ENCODE measurements at regions not wholly inside any gene's neighbourhood (a gene's known extent, or its start where the extent isn't known, plus 50 kb on each side); places are given as distances from the start of the nearest gene placed in this dataset.
"Not testable (repeated sequence)": the region's sequence is repeated elsewhere in the genome, so short reads cannot be mapped to it uniquely, and the experiment has no call there.

DNA sequence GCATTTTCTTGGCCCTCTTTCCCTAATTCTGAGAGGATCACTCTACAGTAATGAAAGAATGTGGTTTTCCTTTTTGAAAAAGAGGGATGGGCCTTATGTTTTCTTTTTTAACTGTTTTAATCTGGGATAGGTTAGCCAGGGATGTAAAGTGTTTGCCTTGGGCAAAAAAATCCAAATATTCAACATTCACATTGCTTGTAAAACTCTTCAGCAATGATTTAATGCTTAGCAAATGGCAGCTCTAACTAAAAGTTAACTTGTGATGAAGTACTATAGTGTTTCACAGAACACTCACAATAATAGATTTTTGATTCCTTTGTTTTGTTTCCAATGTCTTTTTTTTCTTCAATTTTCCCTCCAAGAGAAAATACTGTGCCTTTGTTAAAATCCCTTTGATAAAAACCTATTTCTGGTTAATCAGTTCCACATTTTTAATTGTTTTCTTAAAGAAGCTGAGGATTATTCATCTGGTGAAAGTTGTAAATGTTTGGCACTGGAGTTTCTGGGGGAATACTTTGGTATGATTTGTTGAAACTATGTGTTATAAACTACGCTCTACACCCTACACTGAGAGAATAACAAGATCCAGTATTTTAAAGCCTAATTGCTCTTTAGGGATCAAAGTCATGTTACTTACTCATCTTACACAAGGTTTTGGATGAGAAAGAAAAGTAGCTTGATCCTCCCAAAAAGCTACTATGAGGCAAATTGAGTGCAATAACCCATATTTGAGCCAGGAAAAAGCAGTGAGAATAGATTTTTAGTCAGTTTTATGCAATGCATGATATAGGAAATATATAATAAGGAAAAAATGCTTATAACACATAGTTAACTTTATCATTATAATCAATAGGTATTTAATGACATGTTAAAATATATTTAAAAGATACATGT, 335.8 kb downstream of the EPHA7 start:
- no peak for DNase-seq (ENCODE audit: low spot score)

DNA sequence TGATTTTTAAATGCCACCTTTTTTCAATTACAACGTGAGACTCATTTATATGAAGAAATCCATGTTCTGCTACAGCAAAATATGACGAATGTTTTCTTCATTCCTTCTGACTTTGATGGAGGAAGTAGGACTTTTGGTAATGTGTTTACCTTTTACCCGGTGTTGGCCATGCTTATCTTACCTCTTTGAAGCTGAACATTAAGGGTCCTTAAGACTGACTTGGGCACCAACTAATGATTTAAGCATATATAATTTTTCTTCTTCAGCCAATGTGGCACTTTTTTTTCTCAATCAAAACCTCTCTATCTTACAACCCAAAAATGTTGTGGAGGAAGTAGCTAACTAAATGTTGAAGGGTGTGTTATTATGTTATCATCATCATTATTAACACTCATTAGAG, 337.5 kb downstream of the EPHA7 start:
- DNase-seq (ENCODE audit: low spot score) = no peak

DNA sequence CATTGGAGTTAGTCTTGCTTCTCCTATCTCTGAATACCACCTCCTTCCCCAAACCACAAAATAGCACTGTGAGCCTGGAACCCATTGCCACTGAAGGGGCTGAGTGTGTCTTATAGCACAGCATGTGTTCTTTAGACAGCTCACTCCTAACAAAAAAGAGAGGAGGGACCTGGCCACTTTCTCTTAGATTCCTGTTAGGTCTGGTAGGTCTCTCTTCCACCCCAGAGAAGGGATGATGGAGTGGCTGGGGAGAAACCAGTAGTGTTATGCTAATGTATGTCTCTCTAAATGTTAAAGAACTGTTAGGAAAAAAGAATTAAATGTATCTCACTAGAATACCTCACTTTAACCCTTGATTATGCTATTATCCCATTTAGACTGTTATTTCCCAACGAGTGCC, 340.3 kb downstream of the EPHA7 start:
- no peak for DNase-seq (ENCODE audit: low spot score)

DNA sequence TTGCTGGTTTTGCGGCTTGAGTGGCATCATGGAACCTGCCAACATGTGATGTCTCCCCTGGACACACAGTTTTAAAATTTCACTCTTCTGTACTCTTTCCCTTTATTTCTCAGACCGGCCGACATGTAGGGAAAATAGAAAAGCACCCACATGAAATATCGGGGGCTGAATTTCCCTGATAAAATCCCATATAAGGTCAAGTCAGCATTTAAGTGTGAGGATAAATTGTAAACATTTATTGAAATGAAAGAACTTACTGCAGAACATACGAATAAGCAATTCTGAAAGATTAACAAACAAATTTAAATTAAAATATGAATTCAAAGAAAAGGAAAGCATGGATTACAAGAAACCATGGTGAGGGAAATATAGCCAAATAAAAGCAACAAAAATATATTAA, 345.5 kb downstream of the EPHA7 start:
- no peak for DNase-seq (ENCODE audit: low spot score)

DNA sequence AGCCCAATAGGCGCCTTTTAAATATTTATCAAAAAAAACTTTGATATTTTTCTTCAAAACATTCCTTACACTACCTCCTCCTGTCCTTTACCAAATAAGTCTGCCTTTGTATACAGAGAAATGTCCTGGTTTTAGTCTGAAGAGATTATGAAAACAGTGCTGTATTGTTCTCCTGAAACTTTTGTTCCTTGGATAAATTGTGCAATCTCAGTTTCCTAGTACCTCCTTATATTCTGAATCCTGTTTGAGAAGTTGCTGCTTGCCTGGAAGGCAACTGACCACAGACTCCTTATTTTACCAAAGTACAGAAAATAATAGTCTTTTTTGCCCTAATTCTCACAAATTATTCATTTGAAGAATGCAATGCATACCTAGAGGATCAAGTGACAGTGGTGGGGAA, 349.5 kb downstream of the EPHA7 start:
- no peak for DNase-seq (ENCODE audit: low spot score)

DNA sequence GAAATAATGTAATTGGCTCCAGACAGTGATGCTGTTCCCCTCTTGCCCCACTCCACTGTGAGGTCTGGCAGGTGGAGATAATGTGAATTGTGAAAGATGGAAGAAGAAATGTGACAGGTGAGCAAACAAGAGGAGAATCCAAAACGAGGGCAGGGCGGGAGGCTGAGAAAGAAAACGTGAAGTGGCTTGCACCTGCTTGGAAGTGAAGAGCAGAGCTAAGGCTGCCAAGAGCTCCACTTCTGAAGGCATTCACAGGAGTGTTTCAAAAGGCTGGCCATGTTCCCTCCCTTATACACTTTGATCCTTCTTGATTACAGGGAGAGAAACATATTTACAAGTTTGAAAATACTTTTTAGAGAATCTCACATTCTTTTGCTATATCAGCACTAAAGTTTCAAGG, 359.4 kb downstream of the EPHA7 start:
- no peak for DNase-seq (ENCODE audit: low spot score)

DNA sequence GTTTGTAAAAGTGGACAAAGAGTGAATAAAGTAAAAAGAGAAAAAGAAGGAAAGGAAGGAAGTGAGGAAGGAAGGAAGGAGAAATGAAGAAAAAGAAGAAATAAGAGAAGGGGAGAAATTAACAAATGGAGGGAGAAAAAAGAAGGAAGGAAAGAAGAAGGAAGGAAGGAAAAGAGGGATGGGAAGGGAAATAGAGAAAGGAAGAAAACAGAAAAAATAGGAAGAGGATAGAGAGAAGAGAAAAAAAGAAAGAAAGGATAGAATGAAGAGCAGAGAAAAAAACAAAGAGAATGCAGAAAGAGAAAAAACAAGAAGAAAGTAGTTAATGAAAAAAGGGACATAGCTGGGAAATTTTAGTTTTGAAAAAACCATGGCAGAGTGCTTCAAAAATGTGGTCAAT, 361.8 kb downstream of the EPHA7 start:
- no peak for DNase-seq (ENCODE audit: low spot score)

DNA sequence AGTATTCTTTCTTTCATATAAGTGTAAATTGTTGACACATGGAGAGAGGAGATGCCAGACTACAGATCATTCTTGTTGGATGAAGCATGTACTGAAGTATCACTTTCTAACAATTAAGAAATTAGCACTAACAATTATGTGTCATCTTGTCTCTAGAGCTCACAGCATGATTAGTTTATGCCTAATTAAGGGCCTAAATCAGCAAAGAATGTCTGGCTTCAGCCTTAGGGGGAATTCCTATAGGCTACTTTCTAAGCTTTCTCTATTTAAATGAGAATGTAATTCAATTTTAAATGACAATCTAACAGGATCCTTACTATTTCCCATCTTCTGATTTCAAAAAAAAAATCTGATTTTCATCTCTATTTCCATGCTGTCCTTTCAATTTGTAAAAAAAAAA, 371.0 kb downstream of the EPHA7 start:
- no peak for DNase-seq (ENCODE audit: low spot score)

DNA sequence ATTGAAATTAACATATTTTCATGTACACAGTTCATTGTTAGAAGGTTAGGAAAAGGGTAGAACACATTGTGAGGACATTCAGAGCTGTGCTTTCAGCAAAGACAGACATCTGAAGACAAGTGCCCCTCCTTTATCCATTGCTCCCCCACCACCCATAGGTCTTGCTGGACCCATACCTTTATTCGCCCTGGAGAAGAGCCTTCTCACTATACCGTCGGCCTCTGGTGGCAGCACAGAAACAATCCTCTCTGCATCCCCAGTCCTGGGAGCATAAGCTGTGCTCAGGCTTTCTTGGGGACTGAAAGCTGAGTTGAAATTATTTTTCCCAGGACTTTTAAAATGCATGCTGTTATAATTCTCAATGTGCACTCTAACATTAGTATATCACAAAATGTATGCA, 372.3 kb downstream of the EPHA7 start:
- no peak for DNase-seq (ENCODE audit: low spot score)

DNA sequence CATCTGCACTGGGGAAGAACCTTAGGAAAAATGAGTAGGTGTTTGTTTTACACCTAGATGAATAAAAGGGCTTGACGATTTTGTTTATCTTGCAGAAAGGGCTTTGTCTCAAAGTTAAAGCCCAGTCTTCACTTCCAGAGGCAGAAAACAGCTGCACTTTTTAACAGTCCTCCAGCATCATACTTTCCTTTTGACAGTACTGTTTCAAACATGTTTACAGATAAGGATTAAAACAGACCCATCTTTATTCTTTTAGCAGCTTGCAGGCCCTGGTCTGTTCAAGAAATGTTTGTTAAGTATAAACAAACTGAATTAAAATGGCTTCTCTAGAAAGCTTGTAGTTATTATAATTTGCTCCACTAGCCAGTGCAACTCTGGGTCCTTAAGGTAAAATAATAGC, 374.2 kb downstream of the EPHA7 start:
- no peak for DNase-seq (ENCODE audit: low spot score)

DNA sequence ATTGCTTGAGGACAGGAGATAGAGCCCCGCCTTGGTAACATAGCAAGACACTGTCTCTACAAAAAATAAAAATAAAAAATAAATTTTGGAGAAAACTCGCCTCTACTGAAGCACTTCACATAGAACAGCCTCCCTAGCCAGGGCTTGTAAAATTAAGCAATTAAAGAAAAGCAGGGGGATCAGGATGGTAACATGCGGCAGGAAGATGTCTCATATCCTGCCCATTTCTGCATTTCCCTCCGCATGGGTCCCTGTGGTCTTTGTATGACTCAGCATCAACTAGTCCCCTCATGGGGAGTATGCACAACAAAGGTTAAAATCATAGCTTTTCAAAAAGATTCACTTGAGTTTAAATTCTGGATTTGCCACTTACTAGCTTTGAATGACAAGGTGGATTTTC, 379.0 kb downstream of the EPHA7 start:
- no peak for DNase-seq (ENCODE audit: low spot score)

DNA sequence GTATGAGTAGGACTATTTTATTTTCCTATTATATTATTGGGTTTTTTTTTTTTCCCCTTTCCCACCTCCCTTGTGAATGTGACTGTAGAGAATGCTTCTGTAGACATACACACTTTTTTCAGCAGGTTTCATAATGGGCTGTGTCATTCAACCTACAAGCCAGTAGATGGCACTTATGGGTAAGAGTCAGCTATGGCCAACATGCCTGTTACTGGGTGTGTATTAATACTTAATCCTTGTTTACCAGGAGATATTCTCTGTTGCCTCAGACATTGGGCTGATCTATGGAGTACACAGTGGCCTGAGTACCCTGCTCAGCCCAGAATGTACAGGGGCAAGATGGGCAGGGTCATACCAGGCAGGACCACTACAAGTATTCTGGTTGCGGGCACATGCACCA, 382.5 kb downstream of the EPHA7 start:
- no peak for DNase-seq (ENCODE audit: low spot score)

DNA sequence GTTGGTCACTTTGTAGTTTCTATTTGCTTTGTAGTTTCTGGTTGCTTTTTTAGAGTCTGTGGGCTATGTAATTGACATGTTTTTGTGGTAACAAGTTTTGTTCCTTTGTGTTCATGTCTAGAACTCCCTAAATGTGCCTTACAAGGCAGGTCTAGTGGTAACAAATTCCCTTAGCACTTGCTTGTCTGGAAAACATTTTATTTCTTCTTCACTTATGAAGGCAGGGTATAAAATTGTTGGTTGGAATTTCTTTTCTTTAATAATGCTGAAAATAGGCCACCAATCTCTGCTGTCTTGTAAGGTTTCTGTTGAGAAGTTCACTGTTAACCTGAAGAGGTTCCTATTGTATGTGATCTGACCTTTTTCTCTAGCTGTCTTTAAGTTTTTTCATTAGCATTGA, 383.6 kb downstream of the EPHA7 start:
- no peak for DNase-seq (ENCODE audit: low spot score)

DNA sequence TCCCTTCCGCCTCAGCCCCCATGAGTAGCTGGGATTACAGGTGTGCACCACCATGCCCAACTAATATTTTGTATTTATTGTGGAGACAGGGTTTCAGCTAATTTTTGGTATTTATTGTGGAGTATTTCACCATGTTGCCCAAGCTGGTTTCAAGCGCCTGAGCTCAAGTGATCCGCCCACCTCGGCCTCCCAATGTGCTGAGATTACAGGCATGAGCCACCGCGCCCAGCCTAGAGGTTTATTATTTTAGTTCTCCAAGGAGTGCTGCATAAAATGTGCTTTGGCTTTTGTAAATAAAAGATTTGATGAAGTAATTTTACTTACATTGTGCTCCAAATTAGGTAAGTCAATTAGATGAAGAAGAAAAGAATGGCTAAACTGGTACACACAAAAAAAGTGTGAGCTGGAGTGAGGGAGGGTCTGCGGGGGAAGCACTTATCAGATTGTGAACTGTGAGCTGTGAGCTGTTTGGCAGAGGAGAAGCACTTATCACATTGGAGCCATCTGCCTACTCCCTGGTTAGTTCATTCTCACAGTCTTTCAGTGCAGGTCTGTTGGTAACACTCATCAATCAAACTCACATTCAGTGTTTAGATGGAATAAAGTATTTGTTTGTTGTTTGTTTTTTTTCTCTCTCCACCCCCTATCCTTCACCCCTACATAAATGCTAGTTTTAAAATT, 398.0 kb downstream of the EPHA7 start:
- no peak for DNase-seq (ENCODE audit: low spot score)

DNA sequence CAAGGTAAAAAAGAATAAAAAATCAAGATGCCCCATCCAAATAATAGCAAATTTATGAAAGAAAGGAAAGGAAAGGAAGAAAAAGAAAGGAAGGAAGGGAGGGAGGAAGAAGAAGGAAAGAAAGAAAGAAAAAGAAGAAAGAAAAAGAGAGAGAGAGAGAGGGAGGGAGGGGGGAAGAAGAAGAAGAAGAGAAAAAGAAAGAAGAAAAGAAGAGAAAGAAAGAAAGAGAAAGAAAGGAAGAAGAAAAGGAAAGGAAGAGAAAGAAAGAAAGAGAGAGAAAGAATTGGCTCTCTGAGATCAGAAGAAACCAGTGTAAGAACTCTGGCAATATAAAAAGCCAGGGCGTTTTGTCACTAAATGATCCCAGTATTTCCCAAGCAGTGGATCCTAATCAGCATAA, 401.7 kb downstream of the EPHA7 start:
- DNase-seq (ENCODE audit: low spot score) = no peak

DNA sequence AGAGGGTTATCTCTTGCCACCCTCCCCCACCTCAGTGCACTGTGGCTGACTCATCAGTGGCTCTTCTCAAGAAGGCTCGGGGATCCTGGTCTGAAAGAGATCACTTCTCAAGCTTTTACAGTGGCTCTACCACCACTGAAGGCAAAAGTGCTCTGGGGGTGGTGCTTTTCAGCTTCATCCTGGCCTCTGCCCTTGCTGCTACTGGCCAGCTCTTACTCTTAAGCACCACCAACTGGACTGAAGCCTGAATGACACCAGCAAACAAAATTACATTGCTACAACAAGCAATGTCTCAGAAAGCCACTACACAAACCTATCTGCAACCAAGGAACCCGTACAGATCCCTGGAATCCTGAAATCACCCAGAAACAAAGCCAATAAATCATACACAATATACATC, 402.1 kb downstream of the EPHA7 start:
- peak; percentile 1 for DNase-seq (ENCODE audit: low spot score)

DNA sequence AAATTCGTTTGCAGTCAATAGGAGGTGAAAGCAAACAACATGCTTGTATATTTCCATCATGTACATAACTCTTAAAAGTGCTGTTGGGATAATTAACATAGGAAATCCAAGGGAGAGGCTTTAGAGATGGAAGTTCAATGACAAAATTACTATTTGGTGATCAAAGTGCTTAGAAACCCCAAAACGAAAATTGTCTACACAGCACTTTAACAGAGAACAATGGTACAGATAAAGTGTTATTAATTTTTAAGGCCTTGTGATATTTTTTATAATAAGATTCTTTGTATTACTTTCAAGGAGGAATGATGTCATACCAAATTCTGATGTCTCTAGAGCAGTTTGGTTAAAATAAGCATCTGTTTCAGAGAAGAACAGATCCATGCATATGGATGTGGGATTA, 406.3 kb downstream of the EPHA7 start:
- no peak for DNase-seq (ENCODE audit: low spot score)

DNA sequence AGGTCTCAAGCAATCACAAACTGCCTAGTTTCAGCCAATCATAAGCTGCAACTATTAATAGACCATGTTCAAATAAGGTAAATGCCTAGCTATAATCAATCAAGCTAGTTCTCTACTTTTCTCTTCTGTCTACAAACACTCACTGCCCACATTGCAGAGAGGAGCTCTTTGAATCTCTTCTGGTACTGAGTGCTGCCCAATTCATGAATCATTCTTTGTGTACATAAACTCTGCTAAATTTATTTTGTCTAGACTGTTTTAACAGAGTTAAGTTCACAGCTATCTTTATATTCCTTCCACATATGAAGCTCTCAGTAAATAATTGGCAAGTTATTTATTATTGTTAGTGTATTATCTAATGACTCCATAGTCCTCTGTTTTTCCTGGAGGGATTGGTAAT, 411.0 kb downstream of the EPHA7 start:
- DNase-seq (ENCODE audit: low spot score) = no peak

DNA sequence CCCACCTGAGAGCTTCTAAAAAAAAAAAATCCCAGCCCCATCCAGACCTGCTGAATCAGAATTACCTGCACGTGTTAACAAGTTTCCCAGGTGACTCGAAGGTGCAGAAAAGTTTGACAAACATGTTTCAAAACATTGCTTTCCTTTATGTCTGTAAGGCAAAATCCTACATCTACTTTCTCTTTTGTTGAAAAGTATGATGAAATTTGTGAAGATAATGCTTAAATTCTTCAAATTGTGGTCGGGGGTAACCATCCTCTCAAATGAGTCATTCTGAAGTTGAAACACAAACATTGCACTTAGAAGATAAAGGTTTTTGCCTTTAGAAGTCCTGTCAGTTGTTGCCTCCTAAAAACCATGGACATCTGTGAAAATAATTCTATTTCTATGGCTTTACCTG, 429.7 kb downstream of the EPHA7 start:
- no peak for DNase-seq (ENCODE audit: low spot score)

DNA sequence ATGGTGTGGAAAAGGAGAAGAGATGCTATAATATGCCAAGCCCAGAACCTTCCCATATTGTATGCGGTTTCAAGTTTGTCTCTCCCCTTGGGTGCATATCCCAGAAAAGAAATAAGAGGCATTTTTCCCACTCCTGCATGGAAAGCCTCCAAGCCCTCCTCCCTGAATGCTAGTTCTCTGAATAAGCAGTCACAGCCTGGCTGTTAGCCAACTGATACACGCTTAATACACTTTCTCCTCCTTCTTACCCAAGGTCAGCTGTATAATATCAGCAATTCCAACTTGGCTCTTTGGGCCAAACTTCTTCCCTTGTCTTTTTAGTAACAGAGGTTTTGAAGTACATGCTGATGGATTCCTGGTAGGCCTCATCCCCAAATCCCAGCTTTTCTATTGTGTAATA, 440.1 kb downstream of the EPHA7 start:
- no peak for DNase-seq (ENCODE audit: low spot score)

DNA sequence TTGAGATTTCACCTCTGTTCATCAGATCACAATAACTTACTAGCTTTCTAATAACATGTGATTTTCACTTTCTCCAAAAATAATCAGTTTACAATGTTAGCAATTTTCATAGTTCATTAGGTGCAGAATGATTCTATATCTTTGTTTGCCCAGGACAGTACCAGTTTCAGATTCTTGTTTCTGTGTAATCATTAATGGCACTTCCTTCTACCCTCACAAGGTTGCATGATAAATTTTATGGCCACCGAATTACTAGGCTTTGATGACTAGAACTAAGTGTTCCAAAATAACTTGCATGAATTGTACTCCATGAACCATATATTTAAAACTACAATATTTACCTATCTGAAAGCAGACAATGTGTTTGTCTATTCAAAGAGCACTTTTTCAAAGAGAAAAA, 442.3 kb downstream of the EPHA7 start:
- DNase-seq (ENCODE audit: low spot score) = no peak

DNA sequence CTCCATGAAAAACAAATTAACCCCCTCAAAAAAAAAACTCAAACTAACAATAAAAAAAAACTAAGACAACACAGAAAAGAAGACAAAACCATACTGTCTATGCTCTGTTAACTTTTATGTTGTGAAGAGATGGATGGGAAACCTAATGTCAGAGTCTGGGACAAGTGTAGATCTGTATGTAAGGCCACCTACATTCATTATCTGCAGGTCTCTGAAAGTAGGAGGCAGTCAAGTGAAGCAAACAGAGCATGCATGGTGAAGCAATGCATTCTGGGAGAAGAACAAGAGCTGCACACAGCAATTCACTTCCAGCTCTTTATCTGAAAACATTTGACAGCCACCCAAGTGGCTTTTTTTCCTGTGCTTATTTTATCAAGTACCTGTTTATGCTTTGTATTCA, 452.0 kb downstream of the EPHA7 start:
- no peak for DNase-seq (ENCODE audit: low spot score)

DNA sequence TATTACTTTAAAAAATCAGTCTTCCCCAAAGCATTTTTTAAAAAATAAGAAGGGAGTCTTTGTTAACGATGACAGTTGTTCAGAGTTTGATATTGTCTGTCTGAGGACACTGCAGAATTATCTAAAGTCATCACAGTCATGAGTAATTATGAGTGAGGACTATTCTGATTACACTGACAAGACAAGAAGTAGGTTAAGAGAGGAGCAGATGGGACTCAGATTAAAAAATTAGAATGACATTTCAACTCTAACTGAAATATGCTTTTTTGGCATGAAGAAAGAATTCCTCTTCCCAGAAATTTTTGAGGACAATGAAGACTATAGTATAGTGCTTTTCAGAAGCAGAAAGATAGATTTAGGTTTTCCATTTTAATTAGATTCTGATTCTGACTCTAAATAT, 456.5 kb downstream of the EPHA7 start:
- no peak for DNase-seq (ENCODE audit: low spot score)

DNA sequence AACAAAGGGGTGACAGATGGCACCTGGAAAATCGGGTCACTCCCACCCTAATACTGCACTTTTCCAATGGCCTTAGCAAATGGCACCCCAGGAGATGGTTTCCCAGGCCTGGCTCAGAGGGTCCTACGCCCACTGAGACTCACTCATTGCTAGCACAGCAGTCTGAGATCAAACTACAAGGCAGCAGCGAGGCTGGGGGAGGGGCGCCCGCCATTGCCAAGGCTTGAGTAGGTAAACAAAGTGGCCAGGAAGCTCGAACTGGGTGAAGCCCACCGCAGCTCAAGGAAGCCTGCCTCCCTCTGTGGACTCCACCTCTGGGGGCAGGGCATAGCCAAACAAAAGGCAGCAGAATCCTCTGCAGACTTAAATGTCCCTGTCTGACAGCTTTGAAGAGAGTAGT, 467.2 kb downstream of the EPHA7 start:
- DNase-seq (ENCODE audit: low spot score) = not testable (repeated sequence)

Data from HuH-7 (cell line).